HCT116 (cell line): ENCODE measurements at regions not wholly inside any gene's neighbourhood (a gene's known extent, or its start where the extent isn't known, plus 50 kb on each side); places are given as distances from the start of the nearest gene placed in this dataset.

Experiments used
- ATAC-seq: fragments of 200-7000 bp; cut with Tn5 transposase; 2 replicates; pipeline ENCODE4 v1.9.1; 2020; ENCODE audit warnings: mild to moderate bottlenecking, moderate library complexity
- BruUV-seq: library from RNA; stranded (reverse); fragments of 400-500 nt; replicated peaks from 2 replicates; lab custom pipeline; 2021; lab: Mats Ljungman, UMichigan
- CTCF ChIA-PET: fragments of 300-600 bp; sonication (Branson Sonifier 250); formaldehyde crosslinking; loops from one replicate; lab custom pipeline; 2021; ENCODE audit warnings: antibody characterized with exemption; lab: Charles Lee
- POLR2A ChIA-PET: fragments of 300-600, 350-600 bp; sonication (Branson Sonifier 250); formaldehyde crosslinking; loops from one replicate; lab custom pipeline; 2021; ENCODE audit warnings: antibody characterized with exemption; lab: Charles Lee
- RAD21 ChIA-PET, 2 experiments: fragments of 300-600 bp; sonication (Branson Sonifier 250); formaldehyde crosslinking; loops; one replicate each; lab custom pipeline; 2023; ENCODE audit warnings: low total read pairs in 2 of 2; ENCODE audit not compliant: uncharacterized antibody in 2 of 2, unreplicated experiment in 2 of 2, low non-redundant PET in 1 of 2; lab: Charles Lee
- DNase-seq: peaks from one replicate; pipeline ENCODE4 v3.0.0-alpha.2; 2010; ENCODE audit warnings: low read depth, low spot score
- H2AFZ ChIP-seq: fragments of 200-600 bp; shearing (Covaris generic), sonication (generic); 2 replicates; pipeline ENCODE4 v1.6.1; 2017; ENCODE audit warnings: low read depth, mixed run types, mixed read lengths, antibody characterized with exemption, low read length; ENCODE audit not compliant: poor library complexity, severe bottlenecking
- H3K27ac ChIP-seq: 2 replicates; pipeline ENCODE4 v1.5.1; 2012; ENCODE audit warnings: low read depth, low read length
- H3K27me3 ChIP-seq: fragments of 200-600 bp; sonication (generic); 2 replicates; pipeline ENCODE4 v1.6.1; 2016; ENCODE audit warnings: mixed run types, low read length, mixed read lengths; ENCODE audit not compliant: insufficient read depth
- H3K36me3 ChIP-seq, 2 experiments: fragments of 200-500 bp in 1 of 2; fragments of 200-600 bp in 1 of 2; sonication (Bioruptor generic) in 1 of 2; sonication (generic) in 1 of 2; 2 replicates each; pipeline versions ENCODE4 v1.5.1 to v1.6.1; 2014 to 2016; ENCODE audit warnings: low read length in 2 of 2, inconsistent platforms in 1 of 2, mixed read lengths in 1 of 2, mixed run types in 1 of 2; ENCODE audit not compliant: insufficient read depth in 2 of 2, control insufficient read depth in 1 of 2
- H3K4me1 ChIP-seq, 2 experiments: fragments of 200-600 bp in 1 of 2; sonication (generic) in 1 of 2; 2 replicates each; pipeline versions ENCODE4 v1.5.1 to v1.6.1; 2012 to 2017; ENCODE audit warnings: low read length in 2 of 2, inconsistent platforms in 1 of 2, mild to moderate bottlenecking in 1 of 2, mixed read lengths in 1 of 2, mixed run types in 1 of 2, moderate library complexity in 1 of 2; ENCODE audit not compliant: insufficient read depth in 2 of 2, control insufficient read depth in 1 of 2
- H3K4me2 ChIP-seq: fragments of 200-600 bp; sonication (generic); 2 replicates; pipeline ENCODE4 v1.6.1; 2017; ENCODE audit warnings: mixed run types, low read length, mixed read lengths
- H3K4me3 ChIP-seq, 2 experiments: fragments of 200-600 bp in 1 of 2; sonication (generic) in 1 of 2; replicated peaks in 1 of 2; 2 replicates each; pipeline ENCODE4 v1.5.1; 2011 to 2016; ENCODE audit warnings: low read length in 2 of 2, control low read depth in 1 of 2, low read depth in 1 of 2, mild to moderate bottlenecking in 1 of 2, mixed read lengths in 1 of 2, mixed run types in 1 of 2
- H3K79me2 ChIP-seq: fragments of 200-600 bp; sonication (generic); 2 replicates; pipeline ENCODE4 v1.6.1; 2017; ENCODE audit warnings: mild to moderate bottlenecking, mixed run types, low read length, moderate library complexity, mixed read lengths; ENCODE audit not compliant: insufficient read depth
- H3K9ac ChIP-seq: fragments of 200-600 bp; sonication (generic); 2 replicates; pipeline ENCODE4 v1.6.1; 2016; ENCODE audit warnings: low read length, mixed read lengths
- H3K9me2 ChIP-seq: fragments of 200-600 bp; sonication (generic), shearing (Covaris generic); 2 replicates; pipeline ENCODE4 v1.6.1; 2017; ENCODE audit warnings: mixed run types, mild to moderate bottlenecking, moderate library complexity; ENCODE audit not compliant: insufficient read depth
- H3K9me3 ChIP-seq, 2 experiments: fragments of 200-500 bp in 1 of 2; fragments of 200-600 bp in 1 of 2; sonication (Bioruptor generic) in 1 of 2; sonication (generic) in 1 of 2; 2 replicates each; pipeline ENCODE4 v1.6.1; 2014 to 2017; ENCODE audit warnings: low read length in 2 of 2, mixed read lengths in 2 of 2, inconsistent platforms in 1 of 2, low read depth in 1 of 2, mild to moderate bottlenecking in 1 of 2, mixed run types in 1 of 2, moderate library complexity in 1 of 2; ENCODE audit not compliant: control insufficient read depth in 1 of 2, insufficient read depth in 1 of 2
- H4K20me1 ChIP-seq: fragments of 200-600 bp; sonication (generic), shearing (Covaris generic); 2 replicates; pipeline ENCODE4 v1.6.1; 2017; ENCODE audit warnings: mixed run types, mild to moderate bottlenecking, moderate library complexity; ENCODE audit not compliant: insufficient read depth
- CBX3 ChIP-seq: IDR thresholded peaks from 2 replicates; pipeline ENCODE4 v1.6.1; 2012; ENCODE audit warnings: low read depth
- CEBPB ChIP-seq: IDR thresholded peaks from 2 replicates; pipeline ENCODE4 v1.6.1; 2012; ENCODE audit warnings: low read depth
- CTCF ChIP-seq, 3 experiments: fragments of 200-600 bp in 1 of 3; sonication (generic) in 1 of 3; IDR thresholded peaks in 2 of 3; conservative IDR thresholded peaks in 1 of 3; 2 replicates each; pipeline ENCODE4 v1.5.1; 2012 to 2017; ENCODE audit warnings: low read depth in 2 of 3, low read length in 2 of 3, antibody characterized with exemption in 1 of 3, borderline replicate concordance in 1 of 3, control low read depth in 1 of 3, mild to moderate bottlenecking in 1 of 3, mixed read lengths in 1 of 3, mixed run types in 1 of 3, moderate library complexity in 1 of 3; ENCODE audit not compliant: insufficient read depth in 1 of 3
- EGR1 ChIP-seq: IDR thresholded peaks from 2 replicates; pipeline ENCODE4 v1.6.1; 2012; ENCODE audit warnings: low read depth
- ELF1 ChIP-seq: IDR thresholded peaks from 2 replicates; pipeline ENCODE4 v1.6.1; 2012; ENCODE audit warnings: low read depth, borderline replicate concordance
- EZH2 ChIP-seq: fragments of 200-600 bp; sonication (generic); IDR thresholded peaks from 2 replicates; pipeline ENCODE4 v1.6.1; 2017; ENCODE audit warnings: antibody characterized with exemption, mixed run types
- EZH2phosphoT487 ChIP-seq: fragments of 200-600 bp; IDR thresholded peaks from 2 replicates; pipeline ENCODE4 v1.6.1; 2018; ENCODE audit warnings: antibody characterized with exemption, borderline replicate concordance
- FOSL1 ChIP-seq: IDR thresholded peaks from 2 replicates; pipeline ENCODE4 v1.6.1; 2012; ENCODE audit warnings: low read depth
- POLR2A ChIP-seq: IDR thresholded peaks from 2 replicates; pipeline ENCODE4 v1.7.0; 2011; ENCODE audit warnings: borderline replicate concordance; ENCODE audit not compliant: insufficient read depth, insufficient read length; ENCODE audit errors: extremely low read depth
- POLR2AphosphoS5 ChIP-seq: IDR thresholded peaks from 2 replicates; pipeline ENCODE4 v1.6.1; 2011; ENCODE audit warnings: mild to moderate bottlenecking, low read depth, low read length, moderate library complexity
- RAD21 ChIP-seq: IDR thresholded peaks from 2 replicates; pipeline ENCODE4 v1.6.1; 2012; ENCODE audit warnings: low read depth, mild to moderate bottlenecking
- SP1 ChIP-seq: IDR thresholded peaks from 2 replicates; pipeline ENCODE4 v1.6.1; 2012; ENCODE audit warnings: low read depth
- SRF ChIP-seq: IDR thresholded peaks from 2 replicates; pipeline ENCODE4 v1.6.1; 2012; ENCODE audit warnings: low read depth
- TCF7L2 ChIP-seq: IDR thresholded peaks from 2 replicates; pipeline ENCODE4 v1.7.0; 2011; ENCODE audit warnings: borderline replicate concordance, inconsistent platforms; ENCODE audit not compliant: insufficient read depth, insufficient read length; ENCODE audit errors: extremely low read depth
- ZFX ChIP-seq: fragments of 450-650 bp; IDR thresholded peaks from 2 replicates; pipeline ENCODE4 v1.6.1; 2017
- ZNF274 ChIP-seq: fragments of 200-500 bp; sonication (Bioruptor generic); IDR thresholded peaks from 2 replicates; pipeline ENCODE4 v1.6.1; 2014; ENCODE audit warnings: mild to moderate bottlenecking, low read depth, low read length, inconsistent platforms
- intact Hi-C: fragments of 100-400 bp; cut with micrococcal nuclease; formaldehyde crosslinking; loops from 2 replicates; pipeline ENCODE4 v1.10.0; 2022
- TF ChIP-seq, protein P1 (sequence below): IDR thresholded peaks from 2 replicates; pipeline ENCODE4 v1.6.1; 2012

DNA sequence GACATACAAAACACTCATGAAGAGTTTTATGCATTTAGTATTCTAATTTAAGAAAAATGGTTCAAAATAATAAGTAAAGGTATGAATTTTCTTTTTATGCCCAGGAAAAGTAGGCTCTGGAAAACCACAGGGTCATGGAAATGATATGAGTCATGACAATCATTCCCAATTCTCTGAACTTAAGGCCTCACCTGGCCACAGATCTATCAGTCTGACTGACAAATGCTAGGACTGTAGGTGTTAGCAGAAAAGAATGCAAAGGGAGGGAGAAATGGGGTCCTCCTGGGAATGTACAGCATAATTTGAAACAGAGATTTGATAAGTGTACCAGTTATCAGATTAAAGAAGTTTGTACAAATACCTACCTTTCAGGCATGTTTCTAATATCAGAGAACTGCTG is 270.5 kb upstream of the ARSJ start:
- TF ChIP-seq ZFX (no peak), EZH2 (no peak), POLR2AphosphoS5 (no peak), RAD21 (no peak), CBX3 (no peak), POLR2A (no peak), ELF1 (no peak), SP1 (no peak), TCF7L2 (no peak), CTCF (IDR thresholded peaks at IDR 0.05 in 2 of 3, conservative IDR thresholded peaks at IDR 0.05 in 1 of 3; ENCODE audit: borderline replicate concordance in 1 of 3, insufficient read depth in 1 of 3, low read depth in 2 of 3, low read length in 2 of 3) (no peak), ZNF274 (no peak), SRF (no peak), FOSL1 (no peak), EZH2phosphoT487 (no peak), CEBPB (no peak), EGR1 (no peak)
- TF ChIP-seq, protein P1, sequence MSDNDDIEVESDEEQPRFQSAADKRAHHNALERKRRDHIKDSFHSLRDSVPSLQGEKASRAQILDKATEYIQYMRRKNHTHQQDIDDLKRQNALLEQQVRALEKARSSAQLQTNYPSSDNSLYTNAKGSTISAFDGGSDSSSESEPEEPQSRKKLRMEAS, result no peak
- H3K4me2 ChIP-seq, result no peak overlapping the region
- H3K9me3 ChIP-seq, result no peaks in the 10 kb centered on the region
- no peak overlapping the region for H3K9ac ChIP-seq
- H3K27me3 ChIP-seq, result no peaks in the 10 kb centered on the region
- peak; percentile 58 for ATAC-seq
- no TSS peak for BruUV-seq
- H3K27ac ChIP-seq, result no peak overlapping the region
- intact Hi-C loops, result no loop called here
- H3K9me2 ChIP-seq, result no peaks in the 10 kb centered on the region
- ChIA-PET POLR2A (no interaction called here), RAD21 (no interaction called here), CTCF (no interaction called here)
- H3K4me3 ChIP-seq, result no peak overlapping the region
- DNase-seq, result no peak
- no peaks in the 10 kb centered on the region for H3K79me2 ChIP-seq
- 0 out of 4 replicates have a peak, but pooled peaks cover 2 to 3% of the 10 kb centered on the region in 2 experiments for H3K4me1 ChIP-seq
- no peaks in the 10 kb centered on the region for H4K20me1 ChIP-seq
- no peaks in the 10 kb centered on the region for H3K36me3 ChIP-seq
- H2AFZ ChIP-seq, result no peak overlapping the region
